NCI-H187 treated with DMSO at 0.1 percent for 48 hours (cell line): ENCODE measurements at regions not wholly inside any gene's neighbourhood (a gene's known extent, or its start where the extent isn't known, plus 50 kb on each side); places are given as distances from the start of the nearest gene placed in this dataset.

Experiments used
- DNase-seq: peaks from one replicate; lab custom pipeline; 2025; lab: John Stamatoyannopoulos, UW

- DNase-seq: no peak
Measured at GRCh38 chr1:87926131-87926830, 597.6 kb downstream of the LMO4 start.

- no peak for DNase-seq
Measured at GRCh38 chr1:87926921-87927320, 598.2 kb downstream of the LMO4 start.

- no peak for DNase-seq
Measured at GRCh38 chr1:87927391-87928280, 599.0 kb downstream of the LMO4 start.

GRCh38 chr1:87928623-87929022, 599.9 kb downstream of the LMO4 start:
- no peak for DNase-seq

- DNase-seq: no peak
Measured at GRCh38 chr1:87929906-87930305, 601.2 kb downstream of the LMO4 start.

- DNase-seq: no peak
Measured at GRCh38 chr1:87930796-87931195, 602.1 kb downstream of the LMO4 start.

- no peak for DNase-seq
Measured at GRCh38 chr1:87933171-87933570, 604.5 kb downstream of the LMO4 start.

GRCh38 chr1:87935130-87935529, 606.5 kb downstream of the LMO4 start:
- DNase-seq: no peak

GRCh38 chr1:87937831-87938395, 609.2 kb downstream of the LMO4 start:
- DNase-seq: peak; percentile 24

GRCh38 chr1:87938631-87939030, 610.0 kb downstream of the LMO4 start:
- DNase-seq: no peak

GRCh38 chr1:87939444-87939843, 610.8 kb downstream of the LMO4 start:
- no peak for DNase-seq

- DNase-seq: peak; percentile 13
Measured at GRCh38 chr1:87940421-87940820, 611.7 kb downstream of the LMO4 start.

GRCh38 chr1:87941337-87941946, 612.8 kb downstream of the LMO4 start:
- no peak for DNase-seq

- DNase-seq: no peak
Measured at GRCh38 chr1:87942165-87942564, 613.5 kb downstream of the LMO4 start.

- DNase-seq: no peak
Measured at GRCh38 chr1:87949711-87950110, 621.0 kb downstream of the LMO4 start.

- DNase-seq: no peak
Measured at GRCh38 chr1:87950369-87950768, 621.7 kb downstream of the LMO4 start.

- DNase-seq: no peak
Measured at GRCh38 chr1:87951409-87951808, 622.7 kb downstream of the LMO4 start.

GRCh38 chr1:87951852-87952251, 623.2 kb downstream of the LMO4 start:
- no peak for DNase-seq

GRCh38 chr1:87953121-87953520, 624.4 kb downstream of the LMO4 start:
- no peak for DNase-seq

GRCh38 chr1:87953732-87954344, 625.2 kb downstream of the LMO4 start:
- peak; percentile 8 for DNase-seq

- no peak for DNase-seq
Measured at GRCh38 chr1:87955038-87955437, 626.4 kb downstream of the LMO4 start.

- DNase-seq: no peak
Measured at GRCh38 chr1:87956072-87956471, 627.4 kb downstream of the LMO4 start.
